Panc1 (cell line): ENCODE measurements at regions not wholly inside any gene's neighbourhood (a gene's known extent, or its start where the extent isn't known, plus 50 kb on each side); places are given as distances from the start of the nearest gene placed in this dataset.

Experiments used
- ATAC-seq: fragments of 200-7000 bp; cut with Tn5 transposase; 2 replicates; pipeline ENCODE4 v1.9.1; 2020; ENCODE audit warnings: mild to moderate bottlenecking, moderate library complexity
- BruUV-seq: library from RNA; stranded (reverse); fragments of 400-500 nt; replicated peaks from 2 replicates; lab custom pipeline; 2021; lab: Mats Ljungman, UMichigan
- CTCF ChIA-PET: fragments of 300-600 bp; sonication (Branson Sonifier 250); formaldehyde crosslinking; loops from one replicate; lab custom pipeline; 2022; ENCODE audit warnings: antibody characterized with exemption; lab: Charles Lee
- POLR2A ChIA-PET: fragments of 300-600 bp; sonication (Branson Sonifier 250); formaldehyde crosslinking; loops from one replicate; lab custom pipeline; 2022; ENCODE audit warnings: antibody characterized with exemption; lab: Charles Lee
- DNase-seq: peaks from one replicate; pipeline ENCODE4 v3.0.0-alpha.2; 2010; ENCODE audit warnings: low read depth, low spot score
- H3K27ac ChIP-seq: 2 replicates; pipeline ENCODE4 v1.5.1; 2011; ENCODE audit warnings: mild to moderate bottlenecking, low read length, inconsistent platforms
- H3K27me3 ChIP-seq: fragments of 200-500 bp; sonication (Bioruptor generic); 2 replicates; pipeline ENCODE4 v1.6.0; 2014; ENCODE audit warnings: low read length, inconsistent platforms; ENCODE audit not compliant: control insufficient read depth, insufficient read depth
- H3K36me3 ChIP-seq: fragments of 200-500 bp; sonication (Bioruptor generic); 2 replicates; pipeline ENCODE4 v1.5.1; 2014; ENCODE audit warnings: inconsistent platforms, mild to moderate bottlenecking, low read length, moderate library complexity; ENCODE audit not compliant: control insufficient read depth, insufficient read depth
- H3K4me1 ChIP-seq: 2 replicates; pipeline ENCODE4 v1.5.1; 2011; ENCODE audit warnings: inconsistent platforms, mild to moderate bottlenecking, low read length, moderate library complexity; ENCODE audit not compliant: control insufficient read depth, insufficient read depth
- H3K4me3 ChIP-seq, 2 experiments: 2 replicates each; pipeline ENCODE4 v1.5.1; 2011 to 2012; ENCODE audit warnings: low read depth in 2 of 2, low read length in 2 of 2, mild to moderate bottlenecking in 2 of 2, inconsistent platforms in 1 of 2, moderate library complexity in 1 of 2
- H3K9me3 ChIP-seq: fragments of 200-500 bp; sonication (Bioruptor generic); 2 replicates; pipeline ENCODE4 v1.5.1; 2014; ENCODE audit warnings: low read depth, mild to moderate bottlenecking, inconsistent platforms, low read length, moderate library complexity; ENCODE audit not compliant: control insufficient read depth, insufficient read depth
- POLR2AphosphoS5 ChIP-seq: IDR thresholded peaks from 2 replicates; pipeline ENCODE4 v1.6.1; 2012; ENCODE audit warnings: mild to moderate bottlenecking, low read depth, low read length, moderate library complexity
- SIN3A ChIP-seq: IDR thresholded peaks from 2 replicates; pipeline ENCODE4 v1.6.1; 2012; ENCODE audit warnings: low read depth, mild to moderate bottlenecking, low read length, moderate library complexity, borderline replicate concordance; ENCODE audit not compliant: insufficient read depth
- TCF7L2 ChIP-seq: IDR thresholded peaks from 2 replicates; pipeline ENCODE4 v1.6.1; 2011; ENCODE audit warnings: mild to moderate bottlenecking, low read depth, low read length, inconsistent platforms
- in situ Hi-C: cut with HindIII; loops from 2 replicates; pipeline ENCODE4 v1.10.0; 2016; ENCODE audit warnings: low sequenced_read_pairs, low pct_unique_long_range_greater_than_20kb
- intact Hi-C: fragments of 100-400 bp; cut with micrococcal nuclease; formaldehyde crosslinking; loops from one replicate; pipeline ENCODE4 v1.10.0; 2022; ENCODE audit not compliant: unreplicated experiment
- TF ChIP-seq, protein P1 (sequence below), 2 experiments: IDR thresholded peaks; 2 replicates each; pipeline ENCODE4 v1.6.1; 2011 to 2012; ENCODE audit warnings: low read depth in 2 of 2, control low read depth in 1 of 2, low read length in 1 of 2, mild to moderate bottlenecking in 1 of 2, moderate library complexity in 1 of 2; ENCODE audit not compliant: insufficient read depth in 1 of 2
- TF ChIP-seq, protein P2 (sequence below): fragments of 450-650 bp; IDR thresholded peaks from 2 replicates; pipeline ENCODE4 v1.5.1; 2017; ENCODE audit warnings: mild to moderate bottlenecking

DNA sequence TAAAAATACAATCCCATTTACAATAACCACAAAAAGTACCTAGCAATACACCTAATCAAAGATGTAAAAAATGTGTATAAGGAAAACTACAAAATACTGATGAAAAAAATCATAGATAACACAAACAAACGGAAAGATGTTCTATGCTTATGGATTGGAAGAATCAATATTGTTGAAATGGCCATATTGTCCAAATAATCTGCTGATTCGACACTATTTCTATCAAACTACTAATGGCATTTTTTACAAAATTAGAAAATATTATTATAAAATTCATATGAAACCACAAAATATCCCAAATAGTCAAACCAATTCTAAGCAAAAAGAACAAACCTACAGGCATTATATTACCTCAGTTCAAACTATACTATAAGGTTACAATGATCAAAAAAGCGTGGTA, 978.3 kb upstream of the MAP3K7 start:
- TF ChIP-seq TCF7L2 (no peak), SIN3A (no peak), POLR2AphosphoS5 (no peak)
- TF ChIP-seq, protein P1, sequence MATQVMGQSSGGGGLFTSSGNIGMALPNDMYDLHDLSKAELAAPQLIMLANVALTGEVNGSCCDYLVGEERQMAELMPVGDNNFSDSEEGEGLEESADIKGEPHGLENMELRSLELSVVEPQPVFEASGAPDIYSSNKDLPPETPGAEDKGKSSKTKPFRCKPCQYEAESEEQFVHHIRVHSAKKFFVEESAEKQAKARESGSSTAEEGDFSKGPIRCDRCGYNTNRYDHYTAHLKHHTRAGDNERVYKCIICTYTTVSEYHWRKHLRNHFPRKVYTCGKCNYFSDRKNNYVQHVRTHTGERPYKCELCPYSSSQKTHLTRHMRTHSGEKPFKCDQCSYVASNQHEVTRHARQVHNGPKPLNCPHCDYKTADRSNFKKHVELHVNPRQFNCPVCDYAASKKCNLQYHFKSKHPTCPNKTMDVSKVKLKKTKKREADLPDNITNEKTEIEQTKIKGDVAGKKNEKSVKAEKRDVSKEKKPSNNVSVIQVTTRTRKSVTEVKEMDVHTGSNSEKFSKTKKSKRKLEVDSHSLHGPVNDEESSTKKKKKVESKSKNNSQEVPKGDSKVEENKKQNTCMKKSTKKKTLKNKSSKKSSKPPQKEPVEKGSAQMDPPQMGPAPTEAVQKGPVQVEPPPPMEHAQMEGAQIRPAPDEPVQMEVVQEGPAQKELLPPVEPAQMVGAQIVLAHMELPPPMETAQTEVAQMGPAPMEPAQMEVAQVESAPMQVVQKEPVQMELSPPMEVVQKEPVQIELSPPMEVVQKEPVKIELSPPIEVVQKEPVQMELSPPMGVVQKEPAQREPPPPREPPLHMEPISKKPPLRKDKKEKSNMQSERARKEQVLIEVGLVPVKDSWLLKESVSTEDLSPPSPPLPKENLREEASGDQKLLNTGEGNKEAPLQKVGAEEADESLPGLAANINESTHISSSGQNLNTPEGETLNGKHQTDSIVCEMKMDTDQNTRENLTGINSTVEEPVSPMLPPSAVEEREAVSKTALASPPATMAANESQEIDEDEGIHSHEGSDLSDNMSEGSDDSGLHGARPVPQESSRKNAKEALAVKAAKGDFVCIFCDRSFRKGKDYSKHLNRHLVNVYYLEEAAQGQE (IDR thresholded peaks at IDR 0.05; ENCODE audit: insufficient read depth in 1 of 2, low read depth in 2 of 2, low read length in 1 of 2), result no peak
- TF ChIP-seq, protein P2, sequence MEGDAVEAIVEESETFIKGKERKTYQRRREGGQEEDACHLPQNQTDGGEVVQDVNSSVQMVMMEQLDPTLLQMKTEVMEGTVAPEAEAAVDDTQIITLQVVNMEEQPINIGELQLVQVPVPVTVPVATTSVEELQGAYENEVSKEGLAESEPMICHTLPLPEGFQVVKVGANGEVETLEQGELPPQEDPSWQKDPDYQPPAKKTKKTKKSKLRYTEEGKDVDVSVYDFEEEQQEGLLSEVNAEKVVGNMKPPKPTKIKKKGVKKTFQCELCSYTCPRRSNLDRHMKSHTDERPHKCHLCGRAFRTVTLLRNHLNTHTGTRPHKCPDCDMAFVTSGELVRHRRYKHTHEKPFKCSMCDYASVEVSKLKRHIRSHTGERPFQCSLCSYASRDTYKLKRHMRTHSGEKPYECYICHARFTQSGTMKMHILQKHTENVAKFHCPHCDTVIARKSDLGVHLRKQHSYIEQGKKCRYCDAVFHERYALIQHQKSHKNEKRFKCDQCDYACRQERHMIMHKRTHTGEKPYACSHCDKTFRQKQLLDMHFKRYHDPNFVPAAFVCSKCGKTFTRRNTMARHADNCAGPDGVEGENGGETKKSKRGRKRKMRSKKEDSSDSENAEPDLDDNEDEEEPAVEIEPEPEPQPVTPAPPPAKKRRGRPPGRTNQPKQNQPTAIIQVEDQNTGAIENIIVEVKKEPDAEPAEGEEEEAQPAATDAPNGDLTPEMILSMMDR, result no peak
- no peaks in the 10 kb centered on the region for H3K27me3 ChIP-seq
- DNase-seq (no peak), ATAC-seq (no peak)
- no peaks in the 10 kb centered on the region for H3K36me3 ChIP-seq
- CTCF ChIA-PET, result no interaction called here
- no peak overlapping the region for H3K4me3 ChIP-seq
- no peak overlapping the region for H3K27ac ChIP-seq
- BruUV-seq, result no TSS peak
- no peaks in the 10 kb centered on the region for H3K9me3 ChIP-seq
- H3K4me1 ChIP-seq, result no peaks in the 10 kb centered on the region
- intact Hi-C loops, result no loop called here
- in situ Hi-C loops, result no loop called here
- POLR2A ChIA-PET, result no interaction called here

DNA sequence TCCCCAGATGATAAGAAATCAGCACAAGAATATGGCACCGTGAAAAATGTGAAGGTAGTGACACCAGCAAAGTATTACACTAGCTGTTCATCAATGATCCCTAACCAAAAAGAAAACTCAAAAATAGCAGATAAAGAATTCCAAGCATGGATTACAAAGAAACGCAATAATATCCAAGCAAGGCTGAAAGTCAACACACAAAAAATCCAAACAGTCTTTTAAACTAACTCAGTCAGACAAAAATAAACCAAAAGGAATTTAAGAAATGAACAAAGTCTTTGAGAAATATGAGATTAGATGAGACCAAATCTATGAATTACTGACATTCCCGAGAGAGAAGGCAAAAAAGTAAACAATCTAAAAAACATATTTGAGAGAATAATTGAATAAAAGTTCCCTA, 976.1 kb upstream of the MAP3K7 start:
- POLR2A ChIA-PET, result no interaction called here
- no peaks in the 10 kb centered on the region for H3K27me3 ChIP-seq
- H3K4me3 ChIP-seq, result no peak overlapping the region
- no peak for DNase-seq
- in situ Hi-C loops (no loop called here), intact Hi-C loops (no loop called here)
- ATAC-seq, result no peak
- CTCF ChIA-PET, result no interaction called here
- H3K27ac ChIP-seq, result no peak overlapping the region
- TF ChIP-seq POLR2AphosphoS5 (no peak), SIN3A (no peak), TCF7L2 (no peak)
- TF ChIP-seq, protein P1 (IDR thresholded peaks at IDR 0.05; ENCODE audit: insufficient read depth in 1 of 2, low read depth in 2 of 2, low read length in 1 of 2), result no peak
- TF ChIP-seq, protein P2, result no peak
- peaks cover 4% of the 10 kb centered on the region; the same call in 1 of the 2 replicates for H3K9me3 ChIP-seq
- no peaks in the 10 kb centered on the region for H3K4me1 ChIP-seq
- H3K36me3 ChIP-seq, result no peaks in the 10 kb centered on the region
- no TSS peak for BruUV-seq
